K562 (cell line): ENCODE measurements at regions not wholly inside any gene's neighbourhood (a gene's known extent, or its start where the extent isn't known, plus 50 kb on each side); places are given as distances from the start of the nearest gene placed in this dataset.

ENCODE experiments used
- ATAC-seq: fragments of 200-7000 bp; cut with Tn5 transposase; 3 replicates; pipeline ENCODE4 v1.9.1; 2020; ENCODE audit warnings: moderate library complexity
- BruUV-seq: library from RNA; stranded (reverse); fragments of 400-500 nt; replicated peaks from 2 replicates; lab custom pipeline; 2021; lab: Mats Ljungman, UMichigan
- CTCF ChIA-PET: fragments of 300-600 bp; formaldehyde crosslinking; extraction: SDS; loops from one replicate; lab custom pipeline; 2021; ENCODE audit warnings: low intra/inter-chr PET ratio; lab: Yijun Ruan, JAX
- POLR2A ChIA-PET: fragments of 300-600, 350-650 bp; sonication (Branson Sonifier 250); formaldehyde crosslinking; extraction: SDS; loops from one replicate; lab custom pipeline; 2021; ENCODE audit warnings: antibody characterized with exemption, inconsistent platforms; lab: Yijun Ruan, JAX
- DNase-seq, 4 experiments: peaks; one replicate each; pipeline versions ENCODE4 v3.0.0 to v3.0.0-alpha.2; 2011 to 2018; ENCODE audit warnings: low spot score in 3 of 4, mixed read lengths in 3 of 4; ENCODE audit errors: extremely low read depth in 1 of 4
- FAIRE-seq: peaks from 2 replicates; lab custom pipeline; 2011; peaks lifted over from hg19 to GRCh38; lab: Jason Lieb, UNC
- H2AFZ ChIP-seq: 2 replicates; pipeline ENCODE4 v1.6.0; 2011; ENCODE audit warnings: low read depth, low read length, control low read depth, inconsistent platforms
- H3K27ac ChIP-seq: fragments of 200-600 bp; 3 replicates; pipeline ENCODE4 v1.8.0; 2011; ENCODE audit warnings: low read depth, mild to moderate bottlenecking, control low read depth, inconsistent platforms, low read length, moderate library complexity, mixed read lengths; ENCODE audit errors: extremely low read depth
- H3K27me3 ChIP-seq, 2 experiments: fragments of 300-600 bp in 1 of 2; 2 replicates in 1 of 2; 3 replicates in 1 of 2; pipeline versions ENCODE4 v1.6.0 to v1.8.0; 2011; ENCODE audit warnings: inconsistent platforms in 2 of 2, low read length in 2 of 2, mild to moderate bottlenecking in 1 of 2, mixed read lengths in 1 of 2, moderate library complexity in 1 of 2; ENCODE audit not compliant: control insufficient read depth in 2 of 2, insufficient read depth in 2 of 2
- H3K36me3 ChIP-seq: fragments of 300-600 bp; 3 replicates; pipeline ENCODE4 v1.8.0; 2011; ENCODE audit warnings: mild to moderate bottlenecking, low read length, inconsistent platforms; ENCODE audit not compliant: control insufficient read depth, insufficient read depth
- H3K4me1 ChIP-seq, 2 experiments: fragments of 200-600 bp in 1 of 2; replicated peaks in 1 of 2; 2 replicates in 1 of 2; 3 replicates in 1 of 2; pipeline versions ENCODE4 v1.5.1 to v1.8.0; 2011; ENCODE audit warnings: inconsistent platforms in 2 of 2, low read length in 2 of 2, mild to moderate bottlenecking in 1 of 2, mixed read lengths in 1 of 2, moderate library complexity in 1 of 2; ENCODE audit not compliant: control insufficient read depth in 2 of 2, insufficient read depth in 2 of 2
- H3K4me2 ChIP-seq: 2 replicates; pipeline ENCODE4 v1.6.1; 2011; ENCODE audit warnings: low read length, control low read depth, inconsistent platforms, mixed read lengths; ENCODE audit not compliant: insufficient read depth
- H3K4me3 ChIP-seq: fragments of 200-600 bp; sonication (generic), shearing (Covaris generic); 2 replicates; pipeline ENCODE4 v1.5.1; 2016; ENCODE audit warnings: control low read depth, inconsistent platforms
- H3K79me2 ChIP-seq: fragments of 200-600 bp; 3 replicates; pipeline ENCODE4 v1.8.0; 2011; ENCODE audit warnings: low read length, inconsistent platforms; ENCODE audit not compliant: control insufficient read depth, insufficient read depth
- H3K9ac ChIP-seq, 2 experiments: 2 replicates each; pipeline versions ENCODE4 v1.6.0 to v1.6.1; 2011; ENCODE audit warnings: low read depth in 2 of 2, low read length in 2 of 2, control low read depth in 1 of 2, inconsistent platforms in 1 of 2, mild to moderate bottlenecking in 1 of 2, mixed read lengths in 1 of 2; ENCODE audit not compliant: insufficient read depth in 1 of 2
- H3K9me1 ChIP-seq: one replicate; pipeline ENCODE4 v1.6.0; 2011; ENCODE audit warnings: inconsistent platforms, mild to moderate bottlenecking, low read length, moderate library complexity; ENCODE audit not compliant: control insufficient read depth, insufficient read depth
- H3K9me3 ChIP-seq: replicated peaks from 2 replicates; pipeline ENCODE4 v1.5.1; 2011; ENCODE audit warnings: low read depth, low read length, inconsistent platforms; ENCODE audit not compliant: control insufficient read depth, insufficient read depth
- H4K20me1 ChIP-seq: replicated peaks from 2 replicates; pipeline ENCODE4 v1.6.1; 2011; ENCODE audit warnings: low read length, inconsistent platforms, mixed read lengths; ENCODE audit not compliant: control insufficient read depth, insufficient read depth
- BCL6 ChIP-seq: fragments of 250-450 bp; sonication (Bioruptor Pico); IDR thresholded peaks from 2 replicates; pipeline ENCODE4 v1.4.0; 2020
- DACH1 ChIP-seq: fragments of 450-650 bp; IDR thresholded peaks from 2 replicates; pipeline ENCODE4 v1.6.1; 2018; ENCODE audit not compliant: partially characterized antibody
- FOSL1 ChIP-seq: fragments of 200-800 bp; sonication (Bioruptor generic); conservative IDR thresholded peaks from 2 replicates; pipeline ENCODE4 v1.6.1; 2016; ENCODE audit warnings: missing genetic modification characterization, missing compliant biosample characterization
- HES1 ChIP-seq: fragments of 450-650 bp; IDR thresholded peaks from 2 replicates; pipeline ENCODE4 v1.6.1; 2016; ENCODE audit warnings: low read depth, mild to moderate bottlenecking, moderate library complexity
- KAT2B ChIP-seq: IDR thresholded peaks from one replicate; pipeline ENCODE4 v1.6.1; 2012; ENCODE audit warnings: low read depth, mild to moderate bottlenecking, control low read depth, inconsistent platforms, low read length, moderate library complexity
- KDM1A ChIP-seq, 2 experiments: fragments of 450-650 bp; IDR thresholded peaks; 2 replicates each; pipeline ENCODE4 v1.6.1; 2016; ENCODE audit warnings: mild to moderate bottlenecking in 2 of 2
- KLF13 ChIP-seq: fragments of 450-650 bp; IDR thresholded peaks from 2 replicates; pipeline ENCODE4 v1.6.1; 2016; ENCODE audit warnings: missing genetic modification characterization, low read depth, mild to moderate bottlenecking, missing compliant biosample characterization, moderate library complexity, borderline replicate concordance
- NCOR1 ChIP-seq: fragments of 450-650 bp; IDR thresholded peaks from 2 replicates; pipeline ENCODE4 v1.6.1; 2016; ENCODE audit warnings: mild to moderate bottlenecking, moderate library complexity
- PBX2 ChIP-seq, 2 experiments: IDR thresholded peaks in 1 of 2; conservative IDR thresholded peaks in 1 of 2; 2 replicates each; pipeline ENCODE4 v1.6.1; 2016; ENCODE audit warnings: low read depth in 2 of 2, mild to moderate bottlenecking in 1 of 2, missing compliant biosample characterization in 1 of 2, missing genetic modification characterization in 1 of 2, moderate library complexity in 1 of 2
- PHB2 ChIP-seq: fragments of 450-650 bp; IDR thresholded peaks from 2 replicates; pipeline ENCODE4 v1.6.1; 2017; ENCODE audit warnings: low read depth
- PKNOX1 ChIP-seq: fragments of 450-650 bp; IDR thresholded peaks from 2 replicates; pipeline ENCODE4 v1.6.1; 2016
- PPARD ChIP-seq: fragments of 250-450 bp; sonication (Bioruptor Pico); IDR thresholded peaks from 2 replicates; pipeline ENCODE4 v1.8.0; 2022; ENCODE audit warnings: inconsistent platforms, mild to moderate bottlenecking, moderate library complexity
- RFX5 ChIP-seq: IDR thresholded peaks from 2 replicates; pipeline ENCODE4 v1.6.1; 2011; ENCODE audit warnings: low read depth, mild to moderate bottlenecking, improper control_type of control experiment, low read length
- RFX7 ChIP-seq: fragments of 250-450 bp; sonication (Bioruptor Pico); IDR thresholded peaks from 2 replicates; pipeline ENCODE4 v1.5.1; 2021; ENCODE audit warnings: mild to moderate bottlenecking
- SNRNP70 ChIP-seq: fragments of 200-400 bp; formaldehyde crosslinking; optimal IDR thresholded peaks from 2 replicates; pipeline ENCODE3; 2017; ENCODE audit warnings: low read depth, low read length
- STAT5A ChIP-seq: IDR thresholded peaks from 2 replicates; pipeline ENCODE4 v1.6.1; 2012; ENCODE audit warnings: low read length, inconsistent platforms, borderline replicate concordance
- TCF7 ChIP-seq: sonication (generic); IDR thresholded peaks from 2 replicates; pipeline ENCODE4 v1.6.1; 2016; ENCODE audit warnings: antibody characterized with exemption, borderline replicate concordance
- ZBTB17 ChIP-seq: fragments of 450-650 bp; formaldehyde crosslinking; IDR thresholded peaks from 2 replicates; pipeline ENCODE4 v1.4.0; 2020; ENCODE audit warnings: mild to moderate bottlenecking
- ZFP36 ChIP-seq: fragments of 150-350 bp; IDR thresholded peaks from 2 replicates; pipeline ENCODE4 v1.6.1; 2018; ENCODE audit warnings: low read length, low read depth; ENCODE audit not compliant: partially characterized antibody
- ZNF133 ChIP-seq: fragments of 250-450 bp; sonication (Bioruptor Pico); IDR thresholded peaks from 2 replicates; pipeline ENCODE4 v1.4.0; 2020; ENCODE audit warnings: mild to moderate bottlenecking
- WGBS: fragments of 100-300 bp; shearing (Covaris generic); methylation state at CpG from one replicate; pipeline ENCODE4 v1.1.6; 2016; ENCODE audit warnings: low coverage, mixed read lengths; ENCODE audit not compliant: insufficient coverage; ENCODE audit errors: missing lambda C conversion rate; 5-methylcytosine and 5-hydroxymethylcytosine counted together
- in situ Hi-C: fragments of 300-500 bp; cut with MboI; formaldehyde crosslinking; loops from 4 replicates; pipeline ENCODE4 v1.15.0; 2018; ENCODE audit warnings: inconsistent platforms, mixed read lengths
- intact Hi-C: fragments of 100-400 bp; cut with micrococcal nuclease; formaldehyde crosslinking; loops from 2 replicates; pipeline ENCODE4 v1.14.2; 2022

- TF ChIP-seq FOSL1 (tag) (no peak), KDM1A (IDR thresholded peaks at IDR 0.05) (no peak), ZFP36 (no peak), ZNF133 (no peak), BCL6 (no peak), STAT5A (no peak), PPARD (CRISPR knock-in tag) (no peak), DACH1 (no peak), PHB2 (no peak), HES1 (no peak)
Observed at GRCh38 chr2:15884790-15885189, 55.6 kb upstream of the MYCN start (continued).

- Histone ChIP-seq H3K9me1 (no peaks in the 10 kb centered on the region), H4K20me1 (no peaks in the 10 kb centered on the region), H3K79me2 (no peaks in the 10 kb centered on the region), H3K4me3 (no peak overlapping the region), H3K4me2 (no peak overlapping the region), H3K27ac (no peak overlapping the region), H3K9me3 (no peaks in the 10 kb centered on the region), H3K4me1 (no peaks in the 10 kb centered on the region), H3K27me3 (peaks cover 4 to 28% of the 10 kb centered on the region in 2 experiments; a peak in 3 of 5 replicates), H2AFZ (no peak overlapping the region), H3K9ac (no peak overlapping the region), H3K36me3 (no peaks in the 10 kb centered on the region)
- CTCF ChIA-PET: no interaction called here
- no peak for FAIRE-seq
- in situ Hi-C loops: no loop called here
- 0% methylated on average over 6 of the region's 6 CpGs for WGBS
- intact Hi-C loops: no loop called here
- DNase-seq: no peak
- ATAC-seq: no peak
- POLR2A ChIA-PET: no interaction called here
- no TSS peak for BruUV-seq
- TF ChIP-seq KAT2B: no peak
- TF ChIP-seq NCOR1: no peak
- TF ChIP-seq RFX7: no peak
- no peak for TF ChIP-seq TCF7
- TF ChIP-seq PKNOX1: no peak
- no peak for TF ChIP-seq ZBTB17
- TF ChIP-seq RFX5: no peak
- TF ChIP-seq SNRNP70: no peak
- TF ChIP-seq KLF13: no peak
- no peak for TF ChIP-seq PBX2 (CRISPR knock-in tag; IDR thresholded peaks at IDR 0.05; ENCODE audit: low read depth)
- TF ChIP-seq PBX2 (tag; conservative IDR thresholded peaks at IDR 0.05; ENCODE audit: low read depth): no peak
Observed at GRCh38 chr2:15886231-15886630, 54.1 kb upstream of the MYCN start.
